ENCODE measurements at regions not wholly inside any gene's neighbourhood (a gene's known extent, or its start where the extent isn't known, plus 50 kb on each side); places are given as distances from the start of the nearest gene placed in this dataset.

DNA sequence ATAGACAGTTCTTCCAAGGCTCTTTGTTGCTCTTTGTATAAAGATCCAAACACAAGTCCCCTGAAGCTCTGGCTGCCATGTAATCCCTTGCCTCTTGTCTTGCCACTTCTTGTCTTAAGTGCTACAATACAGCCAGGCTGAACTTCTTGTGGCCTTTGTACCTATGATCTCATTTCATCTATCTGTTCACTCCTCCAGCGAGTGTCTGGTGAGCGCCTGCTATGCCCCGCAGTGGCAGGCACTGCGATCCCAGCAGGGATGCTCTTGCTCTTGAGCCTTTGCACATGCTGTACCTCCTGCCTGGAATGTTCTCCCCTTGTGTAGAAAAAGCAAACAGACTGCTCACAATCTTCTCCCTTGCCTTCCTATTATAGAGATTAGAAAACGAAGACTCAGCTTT, 81.9 kb upstream of the ADPGK start:
- TF ChIP-seq, protein P1, sequence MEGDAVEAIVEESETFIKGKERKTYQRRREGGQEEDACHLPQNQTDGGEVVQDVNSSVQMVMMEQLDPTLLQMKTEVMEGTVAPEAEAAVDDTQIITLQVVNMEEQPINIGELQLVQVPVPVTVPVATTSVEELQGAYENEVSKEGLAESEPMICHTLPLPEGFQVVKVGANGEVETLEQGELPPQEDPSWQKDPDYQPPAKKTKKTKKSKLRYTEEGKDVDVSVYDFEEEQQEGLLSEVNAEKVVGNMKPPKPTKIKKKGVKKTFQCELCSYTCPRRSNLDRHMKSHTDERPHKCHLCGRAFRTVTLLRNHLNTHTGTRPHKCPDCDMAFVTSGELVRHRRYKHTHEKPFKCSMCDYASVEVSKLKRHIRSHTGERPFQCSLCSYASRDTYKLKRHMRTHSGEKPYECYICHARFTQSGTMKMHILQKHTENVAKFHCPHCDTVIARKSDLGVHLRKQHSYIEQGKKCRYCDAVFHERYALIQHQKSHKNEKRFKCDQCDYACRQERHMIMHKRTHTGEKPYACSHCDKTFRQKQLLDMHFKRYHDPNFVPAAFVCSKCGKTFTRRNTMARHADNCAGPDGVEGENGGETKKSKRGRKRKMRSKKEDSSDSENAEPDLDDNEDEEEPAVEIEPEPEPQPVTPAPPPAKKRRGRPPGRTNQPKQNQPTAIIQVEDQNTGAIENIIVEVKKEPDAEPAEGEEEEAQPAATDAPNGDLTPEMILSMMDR (IDR thresholded peaks at IDR 0.05 in 8 of 11, conservative IDR thresholded peaks at IDR 0.05 in 3 of 11) = no peak
- no peak for TF ChIP-seq POLR2AphosphoS5 (IDR thresholded peaks at IDR 0.05)

Measured in spleen (tissue), 7 donors.